ENCODE measurements at regions not wholly inside any gene's neighbourhood (a gene's known extent, or its start where the extent isn't known, plus 50 kb on each side); places are given as distances from the start of the nearest gene placed in this dataset.

DNA sequence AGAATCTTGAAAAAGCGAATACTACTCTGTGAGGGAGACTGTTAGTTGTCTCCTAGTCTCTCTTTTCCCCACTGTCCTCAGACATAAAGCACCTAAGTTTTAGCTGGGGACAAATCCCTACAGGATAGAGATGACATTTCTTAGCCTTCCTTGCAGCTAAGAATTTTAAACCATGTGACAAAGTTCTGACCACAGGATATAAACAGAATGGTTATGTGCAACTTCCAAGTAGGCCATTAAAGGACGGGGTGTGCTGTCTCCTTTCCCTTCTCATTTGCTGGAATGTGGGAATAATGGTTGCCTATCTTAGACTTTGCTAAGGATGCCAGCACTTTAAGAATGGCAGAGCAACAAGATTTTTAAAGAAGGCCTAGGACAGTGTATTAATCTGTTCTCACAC, 74.9 kb upstream of the PRPS1L1 start:
- DNase-seq (no peak), ATAC-seq (ENCODE audit: low read depth) (no peak)
- no peak overlapping the region for H3K4ac ChIP-seq (ENCODE audit: low read depth, low read length)
- H2AK5ac ChIP-seq (ENCODE audit: low read depth, low read length): no peak overlapping the region
- dilution Hi-C loops (cut with HindIII; ENCODE audit: low sequenced_read_pairs, unreplicated experiment) (no loop called here), intact Hi-C loops (cut with micrococcal nuclease) (loop anchor here (2.0 kb wide), 1 partner anchor 60 kb away; no protein-coding TSS in a partner anchor), in situ Hi-C loops (cut with MboI; ENCODE audit: low sequenced_read_pairs) (no loop called here)
- no peak overlapping the region for H3K18ac ChIP-seq (ENCODE audit: low read depth, low read length)
- H3K56ac ChIP-seq (ENCODE audit: extremely low read depth, insufficient read depth, low read length): no peak overlapping the region
- H3K9ac ChIP-seq (ENCODE audit: low read depth, low read length): no peak overlapping the region
- ChIA-PET CTCF (no interaction called here), POLR2A (ENCODE audit: unreplicated experiment) (no interaction called here)
- no peaks in the 10 kb centered on the region for H4K20me1 ChIP-seq (ENCODE audit: insufficient read depth, low read length)
- no peak overlapping the region for H3K23ac ChIP-seq (ENCODE audit: low read depth, low read length)
- H2BK20ac ChIP-seq (ENCODE audit: low read depth, low read length): no peak overlapping the region
- H3K79me1 ChIP-seq (ENCODE audit: low read depth in 1 of 2, low read length in 2 of 2): no peaks in the 10 kb centered on the region
- no CpG with 5 or more reads among the region's 2 CpGs for WGBS, 2 experiments (ENCODE audit: extremely low coverage in 2 of 2, insufficient read length in 1 of 2)
- H3K14ac ChIP-seq (replicated peaks; ENCODE audit: low read depth, low read length): no peak overlapping the region
- H3K9me1 ChIP-seq (ENCODE audit: insufficient read depth, low read length): no peaks in the 10 kb centered on the region
- no peak overlapping the region for H4K5ac ChIP-seq (ENCODE audit: low read depth, low read length)
- H3K4me2 ChIP-seq (ENCODE audit: low read depth, low read length): no peak overlapping the region
- H2BK120ac ChIP-seq (ENCODE audit: low read depth, low read length): no peak overlapping the region
- H3K27ac ChIP-seq (ENCODE audit: insufficient read depth, low read length): no peak overlapping the region
- no TSS peak for BruUV-seq (replicated peaks)
- H3K4me1 ChIP-seq (ENCODE audit: control insufficient read depth, insufficient read depth, low read length): no peaks in the 10 kb centered on the region
- no peaks in the 10 kb centered on the region for H3K36me3 ChIP-seq (ENCODE audit: control insufficient read depth, insufficient read depth, low read length)
- H4K8ac ChIP-seq (ENCODE audit: low read depth in 2 of 2, low read length in 2 of 2): no peak overlapping the region
- H3K27me3 ChIP-seq (ENCODE audit: control insufficient read depth, insufficient read depth, low read length): no peaks in the 10 kb centered on the region
- H3K4me3 ChIP-seq (ENCODE audit: insufficient read depth, low read depth, low read length): no peak overlapping the region
- H3K9me3 ChIP-seq (ENCODE audit: control insufficient read depth, insufficient read depth, low read length): no peaks in the 10 kb centered on the region
- TF ChIP-seq MAFK (IDR thresholded peaks at IDR 0.05; ENCODE audit: low read depth, low read length): no peak
- TF ChIP-seq MXI1 (IDR thresholded peaks at IDR 0.05; ENCODE audit: borderline replicate concordance, low read depth, low read length): no peak
- no peak for TF ChIP-seq RCOR1 (IDR thresholded peaks at IDR 0.05; ENCODE audit: insufficient replicate concordance, low read length)
- TF ChIP-seq POLR2A (IDR thresholded peaks at IDR 0.05; ENCODE audit: low read depth, low read length): no peak
- TF ChIP-seq, protein P1, sequence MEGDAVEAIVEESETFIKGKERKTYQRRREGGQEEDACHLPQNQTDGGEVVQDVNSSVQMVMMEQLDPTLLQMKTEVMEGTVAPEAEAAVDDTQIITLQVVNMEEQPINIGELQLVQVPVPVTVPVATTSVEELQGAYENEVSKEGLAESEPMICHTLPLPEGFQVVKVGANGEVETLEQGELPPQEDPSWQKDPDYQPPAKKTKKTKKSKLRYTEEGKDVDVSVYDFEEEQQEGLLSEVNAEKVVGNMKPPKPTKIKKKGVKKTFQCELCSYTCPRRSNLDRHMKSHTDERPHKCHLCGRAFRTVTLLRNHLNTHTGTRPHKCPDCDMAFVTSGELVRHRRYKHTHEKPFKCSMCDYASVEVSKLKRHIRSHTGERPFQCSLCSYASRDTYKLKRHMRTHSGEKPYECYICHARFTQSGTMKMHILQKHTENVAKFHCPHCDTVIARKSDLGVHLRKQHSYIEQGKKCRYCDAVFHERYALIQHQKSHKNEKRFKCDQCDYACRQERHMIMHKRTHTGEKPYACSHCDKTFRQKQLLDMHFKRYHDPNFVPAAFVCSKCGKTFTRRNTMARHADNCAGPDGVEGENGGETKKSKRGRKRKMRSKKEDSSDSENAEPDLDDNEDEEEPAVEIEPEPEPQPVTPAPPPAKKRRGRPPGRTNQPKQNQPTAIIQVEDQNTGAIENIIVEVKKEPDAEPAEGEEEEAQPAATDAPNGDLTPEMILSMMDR (conservative IDR thresholded peaks at IDR 0.05; ENCODE audit: low read depth, low read length): no peak
- no peak for TF ChIP-seq NFE2L2 (IDR thresholded peaks at IDR 0.05; ENCODE audit: low read depth, low read length)
- TF ChIP-seq CHD1 (IDR thresholded peaks at IDR 0.05; ENCODE audit: low read depth, low read length): no peak
- no peak for TF ChIP-seq RAD21 (IDR thresholded peaks at IDR 0.05; ENCODE audit: low read length)
- TF ChIP-seq CEBPB (IDR thresholded peaks at IDR 0.05; ENCODE audit: low read depth, low read length): no peak
- TF ChIP-seq FOS (IDR thresholded peaks at IDR 0.05; ENCODE audit: low read depth, low read length): no peak
- TF ChIP-seq BHLHE40 (IDR thresholded peaks at IDR 0.05; ENCODE audit: low read depth, low read length): no peak
- TF ChIP-seq SMC3 (IDR thresholded peaks at IDR 0.05; ENCODE audit: low read depth, low read length): no peak
- TF ChIP-seq, protein P2, sequence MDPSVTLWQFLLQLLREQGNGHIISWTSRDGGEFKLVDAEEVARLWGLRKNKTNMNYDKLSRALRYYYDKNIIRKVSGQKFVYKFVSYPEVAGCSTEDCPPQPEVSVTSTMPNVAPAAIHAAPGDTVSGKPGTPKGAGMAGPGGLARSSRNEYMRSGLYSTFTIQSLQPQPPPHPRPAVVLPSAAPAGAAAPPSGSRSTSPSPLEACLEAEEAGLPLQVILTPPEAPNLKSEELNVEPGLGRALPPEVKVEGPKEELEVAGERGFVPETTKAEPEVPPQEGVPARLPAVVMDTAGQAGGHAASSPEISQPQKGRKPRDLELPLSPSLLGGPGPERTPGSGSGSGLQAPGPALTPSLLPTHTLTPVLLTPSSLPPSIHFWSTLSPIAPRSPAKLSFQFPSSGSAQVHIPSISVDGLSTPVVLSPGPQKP (IDR thresholded peaks at IDR 0.05; ENCODE audit: borderline replicate concordance, low read depth, low read length): no peak
- no peak for TF ChIP-seq RFX5 (IDR thresholded peaks at IDR 0.05; ENCODE audit: low read depth, low read length)
- H2BK15ac ChIP-seq (ENCODE audit: low read depth, low read length): no peak overlapping the region
- H2AFZ ChIP-seq (replicated peaks; ENCODE audit: low read length, poor library complexity): no peak overlapping the region
- H4K91ac ChIP-seq (ENCODE audit: insufficient read depth, low read depth, low read length): no peak overlapping the region
- H2AK9ac ChIP-seq (replicated peaks; ENCODE audit: low read depth, low read length, poor library complexity): no peak overlapping the region
- H2BK5ac ChIP-seq (ENCODE audit: low read depth, low read length, poor library complexity, severe bottlenecking): no peak overlapping the region

Measured in IMR-90 (cell line).